PC-9 (cell line): ENCODE measurements at regions not wholly inside any gene's neighbourhood (a gene's known extent, or its start where the extent isn't known, plus 50 kb on each side); places are given as distances from the start of the nearest gene placed in this dataset.

Experiments used
- BruUV-seq: library from RNA; stranded (reverse); fragments of 400-500 nt; replicated peaks from 2 replicates; lab custom pipeline; 2021; lab: Mats Ljungman, UMichigan
- CTCF ChIA-PET: fragments of 300-600 bp; sonication (Branson Sonifier 250); formaldehyde crosslinking; loops from one replicate; lab custom pipeline; 2022; ENCODE audit warnings: antibody characterized with exemption; lab: Charles Lee
- POLR2A ChIA-PET: fragments of 300-600 bp; sonication (Branson Sonifier 250); formaldehyde crosslinking; loops from one replicate; lab custom pipeline; 2022; ENCODE audit warnings: antibody characterized with exemption; ENCODE audit not compliant: unreplicated experiment; lab: Charles Lee
- DNase-seq, 2 experiments: peaks; one replicate each; pipeline versions ENCODE4 v3.0.0 to v3.0.0-alpha.2; 2015 to 2022; ENCODE audit warnings: mixed read lengths in 1 of 2
- H2AFZ ChIP-seq: fragments of 200-600 bp; sonication (generic); 2 replicates; pipeline ENCODE4 v1.8.1; 2017; ENCODE audit warnings: antibody characterized with exemption
- H3F3A ChIP-seq: fragments of 200-600 bp; sonication (generic); 2 replicates; pipeline ENCODE4 v1.8.1; 2017; ENCODE audit warnings: antibody characterized with exemption, mild to moderate bottlenecking, low read depth; ENCODE audit not compliant: insufficient read depth
- H3K27ac ChIP-seq: fragments of 200-600 bp; sonication (generic); 2 replicates; pipeline ENCODE4 v1.6.1; 2016; ENCODE audit warnings: mixed run types
- H3K27me3 ChIP-seq: fragments of 200-600 bp; sonication (generic); 2 replicates; pipeline ENCODE4 v1.6.1; 2016; ENCODE audit warnings: low read depth, mixed run types; ENCODE audit not compliant: insufficient read depth
- H3K36me3 ChIP-seq: fragments of 200-600 bp; sonication (generic); 2 replicates; pipeline ENCODE4 v1.6.1; 2016; ENCODE audit warnings: low read depth, mixed run types
- H3K4me1 ChIP-seq: fragments of 200-600 bp; sonication (generic); replicated peaks from 2 replicates; pipeline ENCODE4 v1.6.1; 2016; ENCODE audit warnings: mixed run types; ENCODE audit not compliant: insufficient read depth
- H3K4me2 ChIP-seq: fragments of 200-600 bp; sonication (generic); 2 replicates; pipeline ENCODE4 v1.6.1; 2017; ENCODE audit warnings: mixed run types
- H3K4me3 ChIP-seq: fragments of 200-600 bp; sonication (generic); 2 replicates; pipeline ENCODE4 v1.6.1; 2016; ENCODE audit warnings: mixed run types
- H3K79me2 ChIP-seq: fragments of 200-600 bp; sonication (generic); 2 replicates; pipeline ENCODE4 v1.6.1; 2017; ENCODE audit warnings: low read depth, mixed run types
- H3K9me2 ChIP-seq: fragments of 200-600 bp; sonication (generic); 2 replicates; pipeline ENCODE4 v1.8.1; 2017; ENCODE audit warnings: mild to moderate bottlenecking; ENCODE audit not compliant: insufficient read depth
- H3K9me3 ChIP-seq: fragments of 200-600 bp; sonication (generic); 2 replicates; pipeline ENCODE4 v1.8.1; 2016; ENCODE audit warnings: low read depth; ENCODE audit not compliant: insufficient read depth
- H4K20me1 ChIP-seq: fragments of 200-600 bp; sonication (generic); 2 replicates; pipeline ENCODE4 v1.8.1; 2017; ENCODE audit not compliant: insufficient read depth
- EZH2 ChIP-seq: fragments of 200-600 bp; sonication (generic); IDR thresholded peaks from 2 replicates; pipeline ENCODE4 v1.8.0; 2017; ENCODE audit warnings: antibody characterized with exemption, low read depth
- intact Hi-C: fragments of 100-400 bp; cut with micrococcal nuclease; formaldehyde crosslinking; loops from one replicate; pipeline ENCODE4 v1.10.0; 2022; ENCODE audit not compliant: unreplicated experiment
- TF ChIP-seq, protein P1 (sequence below): fragments of 200-600 bp; sonication (generic); conservative IDR thresholded peaks from 2 replicates; pipeline ENCODE4 v1.6.1; 2017; ENCODE audit warnings: mixed run types, antibody characterized with exemption, mild to moderate bottlenecking, moderate library complexity

DNA sequence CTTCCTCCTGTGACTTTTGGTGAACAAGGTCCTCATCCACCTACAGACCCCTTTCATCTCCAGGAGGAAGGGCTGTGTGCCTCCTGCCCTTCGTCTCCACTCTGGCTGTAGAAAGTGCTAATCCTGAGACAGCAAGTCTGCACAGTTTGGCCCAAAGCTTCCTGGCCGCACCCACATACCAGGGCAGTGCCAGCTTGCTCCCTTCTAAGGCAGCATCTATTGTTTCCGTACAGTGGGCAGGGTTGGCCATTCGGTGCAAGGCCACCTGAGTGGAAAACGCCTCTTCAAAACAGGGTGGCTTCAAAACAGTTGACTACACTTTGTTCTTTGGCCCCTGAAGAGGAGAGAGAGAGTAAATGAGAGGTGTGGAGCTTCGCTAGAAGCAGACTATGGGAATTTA, 134.1 kb upstream of the KLF14 start:
- peak in 1 of 2 experiments; percentile 50 for DNase-seq
- TF ChIP-seq, protein P1, sequence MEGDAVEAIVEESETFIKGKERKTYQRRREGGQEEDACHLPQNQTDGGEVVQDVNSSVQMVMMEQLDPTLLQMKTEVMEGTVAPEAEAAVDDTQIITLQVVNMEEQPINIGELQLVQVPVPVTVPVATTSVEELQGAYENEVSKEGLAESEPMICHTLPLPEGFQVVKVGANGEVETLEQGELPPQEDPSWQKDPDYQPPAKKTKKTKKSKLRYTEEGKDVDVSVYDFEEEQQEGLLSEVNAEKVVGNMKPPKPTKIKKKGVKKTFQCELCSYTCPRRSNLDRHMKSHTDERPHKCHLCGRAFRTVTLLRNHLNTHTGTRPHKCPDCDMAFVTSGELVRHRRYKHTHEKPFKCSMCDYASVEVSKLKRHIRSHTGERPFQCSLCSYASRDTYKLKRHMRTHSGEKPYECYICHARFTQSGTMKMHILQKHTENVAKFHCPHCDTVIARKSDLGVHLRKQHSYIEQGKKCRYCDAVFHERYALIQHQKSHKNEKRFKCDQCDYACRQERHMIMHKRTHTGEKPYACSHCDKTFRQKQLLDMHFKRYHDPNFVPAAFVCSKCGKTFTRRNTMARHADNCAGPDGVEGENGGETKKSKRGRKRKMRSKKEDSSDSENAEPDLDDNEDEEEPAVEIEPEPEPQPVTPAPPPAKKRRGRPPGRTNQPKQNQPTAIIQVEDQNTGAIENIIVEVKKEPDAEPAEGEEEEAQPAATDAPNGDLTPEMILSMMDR, result no peak
- no peak for TF ChIP-seq EZH2
- ChIA-PET POLR2A (interaction anchor here (0.6 to 0.7 kb wide), 3 partner anchors 50 to 574 kb away, joined by 4 to 6 read pairs (median 5); no protein-coding TSS in a partner anchor), CTCF (interaction anchor here (0.6 kb wide), 1 partner anchor 460 kb away, joined by 3 read pairs; no protein-coding TSS in a partner anchor)
- H3K27me3 ChIP-seq, result no peaks in the 10 kb centered on the region
- H3K4me3 ChIP-seq, result no peak overlapping the region
- no peak overlapping the region for H3K4me2 ChIP-seq
- H3F3A ChIP-seq, result peaks cover 66% of the 10 kb centered on the region
- H3K9me3 ChIP-seq, result peaks cover 8% of the 10 kb centered on the region; the same call in 1 of the 2 replicates
- H3K36me3 ChIP-seq, result peaks cover 78% of the 10 kb centered on the region
- no peak overlapping the region for H3K27ac ChIP-seq
- intact Hi-C loops, result no loop called here
- H2AFZ ChIP-seq, result no peak overlapping the region
- H4K20me1 ChIP-seq, result peaks cover 21% of the 10 kb centered on the region
- peaks cover 8% of the 10 kb centered on the region; the same call in 1 of the 2 replicates for H3K79me2 ChIP-seq
- BruUV-seq, result no TSS peak
- no peaks in the 10 kb centered on the region for H3K9me2 ChIP-seq
- H3K4me1 ChIP-seq, result no peaks in the 10 kb centered on the region

DNA sequence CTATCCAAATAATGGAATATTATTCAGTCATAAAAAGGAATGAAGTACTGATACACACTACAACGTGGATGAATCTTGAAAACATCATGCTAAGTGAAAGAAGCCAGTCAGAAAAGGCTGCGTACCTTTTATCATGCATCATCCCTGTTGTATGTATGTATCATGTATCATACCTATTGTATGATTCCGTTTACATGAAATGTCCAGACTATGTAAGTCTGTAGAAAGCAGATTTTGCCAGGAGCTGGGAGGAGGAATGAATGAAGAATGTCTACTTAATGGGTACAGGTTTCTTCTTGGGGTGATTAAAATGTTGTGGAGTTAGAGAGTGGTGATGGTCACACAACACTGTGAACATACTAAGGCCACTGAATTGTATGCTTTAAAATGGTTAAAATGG, 135.9 kb upstream of the KLF14 start:
- H3K4me1 ChIP-seq, result no peaks in the 10 kb centered on the region
- no TSS peak for BruUV-seq
- no peak overlapping the region for H3K4me3 ChIP-seq
- ChIA-PET POLR2A (interaction anchor here (0.5 kb wide), 1 partner anchor 46 kb away, joined by 5 read pairs; no protein-coding TSS in a partner anchor), CTCF (no interaction called here)
- intact Hi-C loops, result no loop called here
- H3K27ac ChIP-seq, result 0 out of 2 replicates have a peak overlapping the region, but pooled peaks have one; percentile 10
- peaks cover 33% of the 10 kb centered on the region for H4K20me1 ChIP-seq
- peaks cover 24% of the 10 kb centered on the region for H3K79me2 ChIP-seq
- H3K4me2 ChIP-seq, result no peak overlapping the region
- peaks cover 78% of the 10 kb centered on the region for H3K36me3 ChIP-seq
- no peak for TF ChIP-seq EZH2
- TF ChIP-seq, protein P1, result no peak
- H2AFZ ChIP-seq, result no peak overlapping the region
- DNase-seq, result no peak
- no peaks in the 10 kb centered on the region for H3K9me3 ChIP-seq
- no peaks in the 10 kb centered on the region for H3K9me2 ChIP-seq
- H3K27me3 ChIP-seq, result no peaks in the 10 kb centered on the region
- peaks cover 82% of the 10 kb centered on the region for H3F3A ChIP-seq

DNA sequence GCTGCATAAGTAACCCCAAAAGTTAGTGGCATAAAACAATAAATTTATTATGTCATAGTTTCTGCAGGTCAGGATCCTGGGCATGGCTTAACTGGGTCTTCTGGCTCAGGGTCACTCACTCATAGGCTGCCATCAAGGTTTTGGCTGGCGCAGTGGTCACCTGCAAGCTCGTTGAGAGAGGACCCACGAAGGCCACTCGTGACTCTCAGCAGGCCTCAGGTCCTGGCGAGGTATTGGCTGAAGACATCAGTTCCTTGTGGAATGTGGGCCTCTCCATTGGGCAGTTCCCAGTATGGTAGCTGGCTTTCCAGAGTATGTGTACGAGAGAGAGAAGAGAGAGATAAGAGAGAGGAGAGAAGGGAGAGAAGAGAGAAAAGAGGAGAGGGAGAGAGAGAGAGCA, 138.3 kb upstream of the KLF14 start:
- Histone ChIP-seq H3K27me3 (no peaks in the 10 kb centered on the region), H3K4me1 (no peaks in the 10 kb centered on the region), H2AFZ (no peak overlapping the region), H4K20me1 (peaks cover 50% of the 10 kb centered on the region), H3K36me3 (peaks cover 89% of the 10 kb centered on the region), H3F3A (peaks cover 82% of the 10 kb centered on the region), H3K4me3 (no peak overlapping the region), H3K9me3 (no peaks in the 10 kb centered on the region), H3K27ac (no peak overlapping the region), H3K4me2 (no peak overlapping the region), H3K79me2 (peaks cover 44% of the 10 kb centered on the region), H3K9me2 (no peaks in the 10 kb centered on the region)
- no peak for DNase-seq
- BruUV-seq, result no TSS peak
- ChIA-PET CTCF (no interaction called here), POLR2A (no interaction called here)
- no peak for TF ChIP-seq EZH2
- TF ChIP-seq, protein P1, result no peak
- intact Hi-C loops, result no loop called here
